ENCODE measurements at regions not wholly inside any gene's neighbourhood (a gene's known extent, or its start where the extent isn't known, plus 50 kb on each side); places are given as distances from the start of the nearest gene placed in this dataset.
"Not testable (repeated sequence)": the region's sequence is repeated elsewhere in the genome, so short reads cannot be mapped to it uniquely, and the experiment has no call there.

- no peak for DNase-seq (ENCODE audit: low read depth, low spot score)
- in situ Hi-C loops (cut with HindIII; ENCODE audit: low sequenced_read_pairs): no loop called here
- peak; percentile 1 for TF ChIP-seq CTCF (IDR thresholded peaks at IDR 0.05; ENCODE audit: low read depth, low read length)
- no peak overlapping the region for H3K4me3 ChIP-seq (ENCODE audit: low read depth, low read length)
Observed at GRCh38 chr11:37858398-37858797, 1260.4 kb upstream of the RAG2 start.

- in situ Hi-C loops (cut with HindIII; ENCODE audit: low sequenced_read_pairs): no loop called here
- DNase-seq (ENCODE audit: low read depth, low spot score): no peak
- TF ChIP-seq CTCF (IDR thresholded peaks at IDR 0.05; ENCODE audit: low read depth, low read length): no peak
- H3K4me3 ChIP-seq (ENCODE audit: low read depth, low read length): no peak overlapping the region
Observed at GRCh38 chr11:37857726-37858125, 1259.7 kb upstream of the RAG2 start.

- in situ Hi-C loops (cut with HindIII; ENCODE audit: low sequenced_read_pairs): no loop called here
- TF ChIP-seq CTCF (IDR thresholded peaks at IDR 0.05; ENCODE audit: low read depth, low read length): no peak
- no peak overlapping the region for H3K4me3 ChIP-seq (ENCODE audit: low read depth, low read length)
- DNase-seq (ENCODE audit: low read depth, low spot score): no peak
Observed at GRCh38 chr11:37849706-37850105, 1251.7 kb upstream of the RAG2 start.

GRCh38 chr11:37843603-37844002, 1245.6 kb upstream of the RAG2 start:
- in situ Hi-C loops (cut with HindIII; ENCODE audit: low sequenced_read_pairs): no loop called here
- DNase-seq (ENCODE audit: low read depth, low spot score): no peak
- no peak overlapping the region for H3K4me3 ChIP-seq (ENCODE audit: low read depth, low read length)
- no peak for TF ChIP-seq CTCF (IDR thresholded peaks at IDR 0.05; ENCODE audit: low read depth, low read length)

- DNase-seq (ENCODE audit: low read depth, low spot score): peak; percentile 22
- H3K4me3 ChIP-seq (ENCODE audit: low read depth, low read length): no peak overlapping the region
- in situ Hi-C loops (cut with HindIII; ENCODE audit: low sequenced_read_pairs): no loop called here
- no peak for TF ChIP-seq CTCF (IDR thresholded peaks at IDR 0.05; ENCODE audit: low read depth, low read length)
Observed at GRCh38 chr11:37841016-37841415, 1243.0 kb upstream of the RAG2 start.

- H3K4me3 ChIP-seq (ENCODE audit: low read depth, low read length); in situ Hi-C loops (cut with HindIII; ENCODE audit: low sequenced_read_pairs); DNase-seq (ENCODE audit: low read depth, low spot score): not testable (repeated sequence)
Observed at GRCh38 chr11:37840345-37840744, 1242.3 kb upstream of the RAG2 start.

- TF ChIP-seq CTCF (IDR thresholded peaks at IDR 0.05; ENCODE audit: low read depth, low read length): no peak
- H3K4me3 ChIP-seq (ENCODE audit: low read depth, low read length): no peak overlapping the region
- no peak for DNase-seq (ENCODE audit: low read depth, low spot score)
- in situ Hi-C loops (cut with HindIII; ENCODE audit: low sequenced_read_pairs): no loop called here
Observed at GRCh38 chr11:37830529-37830928, 1232.5 kb upstream of the RAG2 start.
